ENCODE measurements at regions not wholly inside any gene's neighbourhood (a gene's known extent, or its start where the extent isn't known, plus 50 kb on each side); places are given as distances from the start of the nearest gene placed in this dataset.

DNA sequence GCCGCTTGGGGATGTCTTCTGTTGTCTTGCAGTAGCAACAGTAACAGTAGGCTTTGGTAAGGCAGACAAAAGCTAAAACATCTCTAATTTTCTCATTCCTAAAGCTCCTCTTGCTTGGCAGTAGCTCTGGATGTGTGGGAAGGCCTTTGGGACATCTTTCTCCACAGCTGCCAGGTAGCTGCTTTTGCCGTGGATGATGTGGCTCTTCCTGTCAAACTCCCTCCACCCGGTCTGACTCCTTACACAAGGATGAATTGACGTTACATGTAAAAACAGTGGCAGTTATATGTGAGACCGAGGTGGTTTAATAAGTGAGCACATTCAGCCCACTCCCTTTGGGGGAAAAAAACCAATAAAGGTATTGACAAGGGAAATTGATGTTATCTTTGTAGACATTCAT, 309.1 kb downstream of the TUSC7 start:
- DNase-seq (ENCODE audit: low read depth): no peak
- H3K4me3 ChIP-seq (ENCODE audit: low read depth, low read length): no peak overlapping the region
- TF ChIP-seq, protein P1, sequence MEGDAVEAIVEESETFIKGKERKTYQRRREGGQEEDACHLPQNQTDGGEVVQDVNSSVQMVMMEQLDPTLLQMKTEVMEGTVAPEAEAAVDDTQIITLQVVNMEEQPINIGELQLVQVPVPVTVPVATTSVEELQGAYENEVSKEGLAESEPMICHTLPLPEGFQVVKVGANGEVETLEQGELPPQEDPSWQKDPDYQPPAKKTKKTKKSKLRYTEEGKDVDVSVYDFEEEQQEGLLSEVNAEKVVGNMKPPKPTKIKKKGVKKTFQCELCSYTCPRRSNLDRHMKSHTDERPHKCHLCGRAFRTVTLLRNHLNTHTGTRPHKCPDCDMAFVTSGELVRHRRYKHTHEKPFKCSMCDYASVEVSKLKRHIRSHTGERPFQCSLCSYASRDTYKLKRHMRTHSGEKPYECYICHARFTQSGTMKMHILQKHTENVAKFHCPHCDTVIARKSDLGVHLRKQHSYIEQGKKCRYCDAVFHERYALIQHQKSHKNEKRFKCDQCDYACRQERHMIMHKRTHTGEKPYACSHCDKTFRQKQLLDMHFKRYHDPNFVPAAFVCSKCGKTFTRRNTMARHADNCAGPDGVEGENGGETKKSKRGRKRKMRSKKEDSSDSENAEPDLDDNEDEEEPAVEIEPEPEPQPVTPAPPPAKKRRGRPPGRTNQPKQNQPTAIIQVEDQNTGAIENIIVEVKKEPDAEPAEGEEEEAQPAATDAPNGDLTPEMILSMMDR (conservative IDR thresholded peaks at IDR 0.05; ENCODE audit: low read depth, low read length): no peak

DNA sequence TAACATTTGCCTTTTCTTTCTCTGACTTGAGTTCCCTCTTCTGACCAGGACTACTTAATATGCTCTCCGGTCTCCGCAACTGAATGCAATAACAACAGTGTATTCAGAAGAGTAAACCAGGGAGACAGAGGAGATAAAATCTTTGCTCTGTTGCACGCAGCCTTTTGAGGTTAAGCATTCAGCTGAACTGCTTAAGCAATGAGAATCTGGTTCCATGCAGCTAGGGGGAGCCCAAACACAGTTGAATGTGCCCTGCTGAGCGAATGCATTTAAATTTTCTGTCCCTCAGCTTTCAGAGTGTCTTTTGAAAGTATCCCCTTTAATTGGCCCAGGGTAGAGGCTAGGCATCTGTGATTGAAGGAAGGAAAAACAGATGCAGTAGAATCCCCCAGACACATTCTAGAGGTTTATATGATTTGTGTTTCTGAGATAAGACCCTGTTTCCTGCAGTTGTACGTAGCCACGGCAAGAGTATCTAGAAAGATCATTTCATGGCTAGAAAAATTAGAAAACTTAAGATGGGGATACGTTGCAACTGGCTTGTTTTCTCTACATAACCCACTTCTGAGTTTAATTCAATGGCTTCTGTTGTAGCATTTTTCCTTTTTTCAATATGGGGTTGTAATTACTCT, 309.6 kb downstream of the TUSC7 start:
- H3K4me3 ChIP-seq (ENCODE audit: low read depth, low read length): no peak overlapping the region
- DNase-seq (ENCODE audit: low read depth): peak; percentile 16
- TF ChIP-seq, protein P1 (conservative IDR thresholded peaks at IDR 0.05; ENCODE audit: low read depth, low read length): peak; percentile 89

DNA sequence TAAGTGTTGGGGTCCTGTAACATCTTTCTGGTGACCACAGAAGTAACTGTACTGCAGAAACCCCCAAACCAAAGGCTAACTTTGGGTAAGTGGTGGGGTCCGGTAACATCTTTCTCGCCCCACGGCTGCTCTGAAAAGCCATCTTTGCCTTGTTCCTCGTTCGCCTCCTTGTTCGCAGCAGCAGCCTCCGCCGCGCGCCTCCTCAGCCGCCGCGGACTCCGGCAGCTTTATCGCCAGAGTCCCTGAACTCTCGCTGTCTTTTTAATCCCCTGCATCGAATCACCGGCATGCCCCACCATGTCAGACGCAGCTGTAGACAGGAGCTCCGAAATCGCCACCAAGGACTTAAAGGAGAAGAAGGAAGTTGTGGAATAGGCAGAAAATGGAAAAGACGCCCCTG, 316.8 kb downstream of the TUSC7 start:
- no peak for DNase-seq (ENCODE audit: low read depth)
- TF ChIP-seq, protein P1 (conservative IDR thresholded peaks at IDR 0.05; ENCODE audit: low read depth, low read length): no peak
- H3K4me3 ChIP-seq (ENCODE audit: low read depth, low read length): no peak overlapping the region

DNA sequence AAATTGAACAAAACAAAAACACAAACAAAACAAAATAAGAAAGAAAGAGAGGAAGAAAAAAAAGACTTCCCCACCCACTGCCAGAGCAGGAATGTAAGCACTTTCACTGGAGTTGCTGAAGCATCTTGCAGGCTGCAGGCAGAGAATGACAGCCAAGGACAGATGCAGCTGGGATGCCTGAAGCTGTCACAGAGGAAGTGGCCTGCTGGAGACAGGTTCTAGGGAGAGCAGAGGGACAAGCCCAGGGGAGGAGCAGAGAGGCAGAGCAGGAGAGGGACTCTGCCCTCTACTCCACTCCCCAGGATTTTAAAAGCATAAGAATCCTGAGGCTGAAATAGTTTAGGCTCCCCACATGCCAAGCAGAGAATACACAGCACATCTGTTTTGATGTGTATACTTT, 326.2 kb downstream of the TUSC7 start:
- TF ChIP-seq, protein P1 (conservative IDR thresholded peaks at IDR 0.05; ENCODE audit: low read depth, low read length): no peak
- DNase-seq (ENCODE audit: low read depth): no peak
- no peak overlapping the region for H3K4me3 ChIP-seq (ENCODE audit: low read depth, low read length)

DNA sequence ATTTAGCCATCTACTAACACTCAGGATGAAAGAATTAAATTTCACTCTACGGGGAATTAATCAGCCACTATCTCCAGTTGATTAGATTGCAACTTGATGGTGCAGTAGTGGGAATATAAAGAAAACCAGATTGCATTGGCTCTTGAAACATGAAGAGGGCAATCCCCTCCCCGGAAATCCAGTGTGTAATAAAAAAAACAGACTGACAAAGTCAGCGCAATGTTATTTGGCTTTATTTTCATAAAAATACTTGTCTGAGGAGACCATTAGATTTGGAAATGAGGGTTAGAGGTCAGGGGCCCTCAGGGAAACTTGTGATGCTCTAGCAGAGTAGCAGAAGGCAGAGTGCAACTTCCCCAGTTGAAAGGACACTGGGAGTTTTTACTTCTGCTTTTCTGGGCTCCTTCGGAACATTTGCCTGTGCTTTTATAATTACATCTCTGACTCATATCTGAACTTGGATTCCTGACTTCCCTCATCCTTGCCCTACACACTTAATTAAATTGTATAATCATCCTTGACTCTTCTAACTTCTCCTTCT, 326.8 kb downstream of the TUSC7 start:
- DNase-seq (ENCODE audit: low read depth): no peak
- TF ChIP-seq, protein P1 (conservative IDR thresholded peaks at IDR 0.05; ENCODE audit: low read depth, low read length): no peak
- no peak overlapping the region for H3K4me3 ChIP-seq (ENCODE audit: low read depth, low read length)

GRCh38 chr3:117045143-117045542, 335.6 kb downstream of the TUSC7 start:
- H3K4me3 ChIP-seq (ENCODE audit: low read depth, low read length): no peak overlapping the region
- DNase-seq (ENCODE audit: low read depth): no peak
- TF ChIP-seq, protein P1 (conservative IDR thresholded peaks at IDR 0.05; ENCODE audit: low read depth, low read length): no peak

All from epithelial cell of proximal tubule (primary cell).